22Rv1 (cell line): ENCODE measurements at regions not wholly inside any gene's neighbourhood (a gene's known extent, or its start where the extent isn't known, plus 50 kb on each side); places are given as distances from the start of the nearest gene placed in this dataset.

Experiments used
- H3K27ac ChIP-seq: fragments of 450-650 bp; 2 replicates; pipeline ENCODE4 v1.5.1; 2017
- CTCF ChIP-seq: fragments of 450-650 bp; IDR thresholded peaks from 2 replicates; pipeline ENCODE4 v1.5.1; 2017; ENCODE audit warnings: mild to moderate bottlenecking
- ZFX ChIP-seq: fragments of 450-650 bp; IDR thresholded peaks from 2 replicates; pipeline ENCODE4 v1.6.1; 2017; ENCODE audit warnings: antibody characterized with exemption, borderline replicate concordance

GRCh38 chr7:140237390-140237789, 60.6 kb upstream of the KDM7A start:
- no peak for TF ChIP-seq CTCF
- no peak for TF ChIP-seq ZFX
- H3K27ac ChIP-seq: no peak overlapping the region

- no peak overlapping the region for H3K27ac ChIP-seq
- TF ChIP-seq ZFX: no peak
- TF ChIP-seq CTCF: no peak
These were observed 59.8 kb upstream of the KDM7A start for GRCh38 chr7:140236626-140237025.

GRCh38 chr7:140235114-140235513, 58.3 kb upstream of the KDM7A start:
- no peak overlapping the region for H3K27ac ChIP-seq
- TF ChIP-seq ZFX: no peak
- no peak for TF ChIP-seq CTCF

GRCh38 chr7:140232957-140233917, 56.5 kb upstream of the KDM7A start:
- no peak for TF ChIP-seq ZFX
- no peak for TF ChIP-seq CTCF
- peak overlapping the region; percentile 78; the same call in 1 of the 2 replicates for H3K27ac ChIP-seq

- H3K27ac ChIP-seq: peak overlapping the region; percentile 78
- peak; percentile 52 for TF ChIP-seq CTCF
- no peak for TF ChIP-seq ZFX
These were observed 55.1 kb upstream of the KDM7A start for GRCh38 chr7:140231771-140232491.

GRCh38 chr7:140230861-140231770, 54.3 kb upstream of the KDM7A start:
- peak overlapping the region; percentile 78 for H3K27ac ChIP-seq
- TF ChIP-seq CTCF (peak; percentile 69), ZFX (no peak)
